ENCODE measurements at regions not wholly inside any gene's neighbourhood (a gene's known extent, or its start where the extent isn't known, plus 50 kb on each side); places are given as distances from the start of the nearest gene placed in this dataset.

DNA sequence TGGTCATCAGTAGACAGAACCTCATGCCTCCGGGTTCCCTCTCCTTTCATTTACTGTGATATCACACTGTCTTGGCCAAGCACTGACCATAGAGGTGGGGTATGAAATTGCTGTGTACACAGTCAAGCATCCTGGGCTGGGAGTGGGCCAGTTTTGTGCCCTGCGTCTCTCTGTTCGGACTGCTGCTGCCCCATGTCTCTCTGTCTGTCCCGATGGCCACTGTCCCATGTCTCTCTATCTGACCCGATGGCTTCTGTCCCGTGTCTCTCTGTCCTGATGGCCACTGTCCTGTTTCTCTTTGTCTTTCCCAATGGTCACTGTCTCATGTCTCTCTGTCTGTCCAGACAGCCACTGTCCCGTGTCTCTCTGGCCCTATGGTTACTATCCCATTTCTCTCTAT is 164.9 kb downstream of the ARL4C start:
- TF ChIP-seq CTCF (IDR thresholded peaks at IDR 0.05): no peak
- no peaks in the 10 kb centered on the region for H3K36me3 ChIP-seq
- H3K27ac ChIP-seq: no peak overlapping the region
- no peaks in the 10 kb centered on the region for H3K27me3 ChIP-seq
- DNase-seq (ENCODE audit: low spot score): no peak
- H3K9me3 ChIP-seq: no peaks in the 10 kb centered on the region
- no peak overlapping the region for H3K4me3 ChIP-seq
- peaks cover 0 to 18% of the 10 kb centered on the region in 2 donors for H3K4me1 ChIP-seq

GRCh38 chr2:234331566-234331965 is 165.3 kb downstream of the ARL4C start:
- H3K4me3 ChIP-seq: no peak overlapping the region
- no peak for TF ChIP-seq CTCF (IDR thresholded peaks at IDR 0.05)
- H3K27me3 ChIP-seq: no peaks in the 10 kb centered on the region
- H3K27ac ChIP-seq: no peak overlapping the region
- H3K4me1 ChIP-seq: peaks cover 0 to 15% of the 10 kb centered on the region in 2 donors
- DNase-seq (ENCODE audit: low spot score): no peak
- H3K36me3 ChIP-seq: no peaks in the 10 kb centered on the region
- no peaks in the 10 kb centered on the region for H3K9me3 ChIP-seq

DNA sequence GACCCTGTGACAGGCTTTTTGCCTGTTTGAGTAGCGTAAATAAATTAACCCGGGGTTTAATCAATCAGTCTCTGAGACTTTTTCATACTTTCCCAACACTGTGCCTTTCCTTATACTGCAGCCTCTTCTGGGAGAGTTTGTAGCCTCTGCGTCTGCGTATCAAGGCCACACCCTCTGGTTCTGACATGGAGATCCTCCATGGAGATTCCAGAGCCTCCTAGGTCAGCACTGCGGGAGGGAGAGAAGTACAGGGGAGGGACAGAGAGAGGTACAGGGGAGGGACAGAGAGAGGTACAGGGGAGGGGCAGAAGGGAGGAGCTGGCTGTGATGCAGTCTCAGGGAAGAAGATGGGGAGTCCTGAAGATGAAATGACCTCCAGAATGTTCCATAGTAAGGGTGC is 166.0 kb downstream of the ARL4C start:
- H3K4me3 ChIP-seq: no peak overlapping the region
- peaks cover 0 to 9% of the 10 kb centered on the region in 2 donors for H3K4me1 ChIP-seq
- H3K36me3 ChIP-seq: no peaks in the 10 kb centered on the region
- H3K27me3 ChIP-seq: no peaks in the 10 kb centered on the region
- DNase-seq (ENCODE audit: low spot score): no peak
- H3K27ac ChIP-seq: no peak overlapping the region
- TF ChIP-seq CTCF (IDR thresholded peaks at IDR 0.05): no peak
- no peaks in the 10 kb centered on the region for H3K9me3 ChIP-seq

GRCh38 chr2:234329202-234329960 is 167.5 kb downstream of the ARL4C start:
- H3K9me3 ChIP-seq: no peaks in the 10 kb centered on the region
- H3K36me3 ChIP-seq: no peaks in the 10 kb centered on the region
- no peak for DNase-seq (ENCODE audit: low spot score)
- H3K4me1 ChIP-seq: peaks cover 0 to 3% of the 10 kb centered on the region in 2 donors
- TF ChIP-seq CTCF (IDR thresholded peaks at IDR 0.05): no peak
- H3K27me3 ChIP-seq: no peaks in the 10 kb centered on the region
- H3K27ac ChIP-seq: no peak overlapping the region
- H3K4me3 ChIP-seq: no peak overlapping the region

DNA sequence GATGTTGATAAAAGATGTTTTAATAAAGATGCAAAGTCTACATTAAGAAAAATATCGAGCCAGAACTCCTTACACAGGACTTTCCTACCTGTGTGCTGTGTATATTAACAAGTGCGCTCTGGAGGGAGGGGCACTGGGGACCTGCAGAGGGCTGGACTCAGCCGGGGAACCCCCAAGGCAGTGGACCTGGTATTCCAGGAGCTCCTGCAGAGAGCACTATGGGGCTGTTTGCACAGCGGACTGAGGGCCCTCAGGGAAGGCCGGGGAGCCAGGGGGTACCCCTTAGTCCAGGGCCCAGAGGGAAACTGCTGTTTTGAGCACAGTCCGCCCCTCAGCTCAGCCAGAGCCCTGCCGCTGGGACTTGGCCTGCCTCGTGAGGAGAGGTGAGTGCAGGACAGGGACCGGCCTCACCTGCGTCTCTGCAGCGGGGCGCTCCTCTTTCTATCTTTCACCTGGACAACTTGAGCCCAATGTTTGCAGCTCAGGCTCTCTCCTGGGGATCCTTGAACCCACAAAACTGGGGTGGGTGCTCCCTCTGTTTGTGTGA is 168.4 kb downstream of the ARL4C start:
- TF ChIP-seq CTCF (IDR thresholded peaks at IDR 0.05): no peak
- Histone ChIP-seq H3K27ac (no peak overlapping the region), H3K27me3 (no peaks in the 10 kb centered on the region), H3K4me3 (no peak overlapping the region), H3K9me3 (no peaks in the 10 kb centered on the region), H3K36me3 (no peaks in the 10 kb centered on the region), H3K4me1 (no peaks in the 10 kb centered on the region)
- DNase-seq (ENCODE audit: low spot score): no peak

- Histone ChIP-seq H3K4me3 (no peak overlapping the region), H3K27me3 (no peaks in the 10 kb centered on the region), H3K4me1 (no peaks in the 10 kb centered on the region), H3K9me3 (no peaks in the 10 kb centered on the region), H3K36me3 (no peaks in the 10 kb centered on the region), H3K27ac (no peak overlapping the region)
- no peak for TF ChIP-seq CTCF (IDR thresholded peaks at IDR 0.05)
- DNase-seq (ENCODE audit: low spot score): no peak
These were observed 170.2 kb downstream of the ARL4C start for GRCh38 chr2:234326694-234327093.

Measured in right atrium auricular region (tissue), 2 donors.